NOMO-1 (cell line): ENCODE measurements at regions not wholly inside any gene's neighbourhood (a gene's known extent, or its start where the extent isn't known, plus 50 kb on each side); places are given as distances from the start of the nearest gene placed in this dataset.

Experiments
- DNase-seq, 2 experiments: peaks; one replicate each; lab custom pipeline; 2025; ENCODE audit not compliant: unreplicated experiment in 2 of 2; lab: John Stamatoyannopoulos, UW

DNA sequence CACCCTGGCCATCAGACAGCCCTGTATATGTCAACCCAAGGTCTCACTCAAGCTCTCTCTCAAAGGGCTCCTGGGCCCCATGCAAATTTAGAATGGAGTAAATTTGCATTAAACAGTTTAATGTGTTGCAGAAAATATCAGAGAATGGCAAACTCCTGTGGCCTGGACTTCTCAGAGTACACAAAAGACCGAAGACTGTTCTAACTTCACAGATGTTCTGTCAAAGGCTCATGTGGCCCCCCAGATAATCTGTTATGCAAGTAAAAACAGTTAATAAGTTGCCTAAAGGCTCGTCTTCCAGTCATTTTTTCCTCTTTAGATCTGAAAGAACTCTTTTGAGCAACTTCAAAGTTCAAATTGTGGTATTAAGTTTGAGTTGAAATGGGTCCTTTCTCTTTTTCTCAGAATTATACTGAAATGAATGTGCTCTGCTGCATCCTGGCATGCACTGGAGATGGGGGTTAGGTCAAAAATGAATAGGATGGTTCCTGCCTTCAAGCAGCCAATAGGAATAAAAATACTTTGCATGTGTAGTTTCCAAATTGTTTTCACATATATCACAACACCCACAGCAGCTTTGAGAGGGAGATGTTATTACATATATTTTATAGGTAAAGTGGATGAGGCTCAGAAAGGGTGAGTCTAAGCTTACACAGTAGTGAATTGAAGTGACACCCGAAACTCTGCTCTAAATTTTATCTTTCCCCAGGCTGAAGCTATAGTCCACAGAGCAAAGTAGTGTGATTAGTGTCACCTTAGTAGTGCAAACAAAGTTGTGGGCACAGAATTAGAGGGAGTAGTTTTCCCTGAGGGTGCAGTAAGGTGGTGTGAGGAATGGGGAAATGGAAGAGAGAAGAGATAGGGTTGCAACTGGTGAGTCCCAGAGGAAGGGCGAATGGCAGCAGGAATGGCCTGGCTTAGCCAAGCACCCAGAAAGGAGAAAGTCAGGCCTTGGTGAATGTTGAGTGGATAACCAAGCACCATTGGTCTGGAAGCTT lies 205.0 kb upstream of the RFC3 start:
- no peak for DNase-seq

- no peak for DNase-seq
Measured at GRCh38 chr13:33615436-33615835, 202.5 kb upstream of the RFC3 start.

DNA sequence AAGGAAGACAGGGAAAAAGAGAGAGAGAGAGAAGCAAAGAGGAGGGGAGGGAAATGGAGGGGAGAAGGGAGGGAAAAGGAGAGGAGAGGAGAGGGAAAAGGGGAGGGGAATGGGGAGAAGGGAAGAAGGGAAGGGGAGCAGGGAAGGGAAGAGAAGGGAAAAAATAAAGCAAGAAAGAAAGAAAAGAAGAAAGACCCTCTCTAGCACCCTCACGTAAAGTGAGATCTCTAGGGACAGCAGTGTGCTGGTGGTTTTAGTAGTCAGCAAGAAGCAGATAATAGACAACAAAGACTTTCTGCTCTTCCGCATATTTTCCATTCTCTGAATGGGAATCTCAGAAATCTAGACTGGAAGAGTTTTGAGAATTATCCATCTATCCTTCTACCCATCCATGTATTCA lies 201.8 kb upstream of the RFC3 start:
- DNase-seq: no peak

GRCh38 chr13:33617055-33617454 lies 200.9 kb upstream of the RFC3 start:
- DNase-seq: no peak

DNA sequence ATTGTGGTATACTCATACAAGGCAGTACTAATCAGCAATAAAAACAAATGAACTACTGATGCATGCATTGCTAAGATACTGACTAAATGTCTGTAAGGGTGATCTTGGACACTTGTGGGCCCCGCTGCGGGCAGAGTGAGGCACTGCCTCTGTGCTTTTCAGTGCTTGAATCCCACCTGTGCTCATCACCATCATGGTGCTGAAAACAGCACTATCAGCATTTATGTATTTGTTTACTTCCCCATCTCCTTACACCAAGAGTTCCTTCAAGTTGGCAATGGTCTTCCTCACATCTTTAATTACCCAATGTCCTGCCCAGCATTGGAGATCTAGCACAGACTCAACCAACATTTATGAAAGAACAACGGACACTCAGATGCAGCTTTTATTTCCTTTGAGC lies 193.7 kb upstream of the RFC3 start:
- no peak for DNase-seq

- no peak for DNase-seq
Measured at GRCh38 chr13:33624740-33625139, 193.2 kb upstream of the RFC3 start.

DNA sequence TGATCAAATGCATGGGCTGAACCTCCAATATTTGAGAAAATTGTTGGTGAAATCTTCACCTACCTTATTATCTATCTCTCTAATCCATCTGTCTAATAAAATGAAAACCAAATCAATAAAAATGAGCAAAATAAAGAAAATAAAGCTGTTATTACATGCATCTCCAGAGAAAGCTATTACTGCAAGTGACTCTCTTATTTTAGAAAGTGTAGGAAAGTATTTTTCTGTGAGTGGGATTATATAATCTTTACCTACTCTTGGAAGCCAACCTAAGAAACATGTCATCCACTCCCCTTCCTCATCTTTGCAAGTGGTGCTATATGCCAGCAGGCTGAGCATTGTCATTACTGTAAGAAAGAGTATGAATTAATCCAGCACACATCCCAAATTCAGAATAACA lies 191.5 kb upstream of the RFC3 start:
- DNase-seq: no peak

- no peak for DNase-seq
Measured at GRCh38 chr13:33628662-33629061, 189.3 kb upstream of the RFC3 start.

DNA sequence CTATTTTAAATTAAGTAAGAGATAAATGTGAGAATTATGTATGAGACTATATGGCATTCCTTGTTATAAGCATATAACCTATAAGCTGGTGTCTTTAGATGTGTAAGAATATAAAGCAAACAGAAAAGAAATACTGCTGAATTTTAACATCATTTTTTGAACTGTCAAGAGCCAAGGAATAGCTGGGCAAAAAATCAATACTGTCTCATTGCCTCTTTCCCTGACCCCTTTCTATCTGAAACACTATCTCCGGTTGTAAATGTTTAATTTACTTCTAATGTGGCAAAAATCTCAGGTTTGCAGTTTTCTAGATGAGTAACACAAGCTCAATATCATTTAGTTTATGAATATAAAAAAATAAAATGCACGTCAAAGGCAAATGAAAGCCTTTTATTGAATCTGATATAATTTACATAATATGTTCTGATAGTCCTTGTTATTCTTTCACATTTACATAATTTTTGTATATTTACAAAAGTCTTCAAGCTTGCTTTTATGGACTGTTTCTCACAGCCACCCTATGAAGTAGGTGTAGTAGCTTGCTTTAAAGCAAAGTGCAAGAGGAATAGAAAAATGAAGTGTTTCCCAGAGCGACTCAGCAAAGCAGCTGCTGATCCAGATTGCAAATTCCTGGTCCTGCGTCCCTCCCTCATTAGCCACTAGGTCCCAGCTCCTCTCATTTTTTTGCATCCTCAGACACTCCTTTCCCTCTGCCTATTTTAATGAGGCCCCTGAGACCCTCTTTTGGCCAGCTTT lies 188.2 kb upstream of the RFC3 start:
- no peak for DNase-seq

- DNase-seq: no peak
Measured at GRCh38 chr13:33633701-33634545, 184.0 kb upstream of the RFC3 start.

GRCh38 chr13:33634546-33634982 lies 183.4 kb upstream of the RFC3 start:
- DNase-seq: no peak

- DNase-seq: no peak
Measured at GRCh38 chr13:33636243-33636642, 181.7 kb upstream of the RFC3 start.

DNA sequence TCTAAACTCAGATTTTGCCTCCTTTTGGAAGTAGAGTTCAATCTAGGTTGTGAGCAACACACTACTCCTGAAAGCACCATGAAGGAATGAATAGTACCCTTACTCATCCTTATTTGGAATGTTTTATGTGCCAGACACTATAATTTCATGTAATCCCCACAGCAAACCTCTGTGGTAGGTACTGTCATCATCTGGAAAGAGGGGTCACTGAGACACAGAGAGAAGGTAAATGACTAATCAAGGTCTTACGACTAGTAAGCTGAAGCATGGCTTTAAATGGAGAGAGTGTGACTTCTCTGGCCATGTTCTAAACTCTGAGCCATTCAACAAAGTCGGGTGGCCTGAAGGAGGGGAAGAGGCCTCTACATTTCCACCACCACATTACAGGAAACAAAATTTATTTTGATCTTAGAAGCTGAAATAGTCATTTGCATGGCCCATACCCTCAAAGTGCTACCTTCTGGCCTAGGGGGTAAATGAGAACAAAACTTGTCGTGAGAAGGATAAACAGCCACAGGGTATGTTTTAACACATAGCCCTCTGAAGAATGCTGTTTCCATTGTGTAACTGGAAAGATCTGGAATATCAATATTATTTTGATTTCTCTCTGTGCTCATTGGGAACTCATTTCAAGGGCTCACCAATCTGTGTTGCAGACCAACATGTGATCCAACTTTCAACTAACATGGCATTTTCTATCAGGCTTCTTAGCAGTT lies 180.8 kb upstream of the RFC3 start:
- DNase-seq: no peak

GRCh38 chr13:33637978-33638743 lies 179.8 kb upstream of the RFC3 start:
- no peak for DNase-seq

DNA sequence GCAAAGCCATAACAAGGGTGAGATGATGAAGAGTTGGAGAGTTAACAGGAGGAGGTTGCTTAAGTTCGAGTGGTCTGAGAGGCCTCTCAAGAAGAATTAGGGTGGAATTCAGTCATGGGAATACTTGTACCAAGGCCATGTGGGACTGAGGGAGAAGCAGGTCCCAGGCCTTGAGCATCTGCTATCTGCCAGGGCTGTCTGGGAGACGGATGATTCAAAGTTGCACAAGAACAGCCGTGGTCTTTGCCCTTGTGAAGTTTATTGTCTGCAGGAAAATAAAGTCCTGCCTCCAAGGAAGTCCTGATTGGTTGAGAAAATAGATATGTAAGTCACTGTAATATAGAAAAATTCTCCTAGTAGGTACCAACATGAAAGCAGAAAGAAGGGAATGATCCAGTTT lies 178.8 kb upstream of the RFC3 start:
- no peak for DNase-seq

DNA sequence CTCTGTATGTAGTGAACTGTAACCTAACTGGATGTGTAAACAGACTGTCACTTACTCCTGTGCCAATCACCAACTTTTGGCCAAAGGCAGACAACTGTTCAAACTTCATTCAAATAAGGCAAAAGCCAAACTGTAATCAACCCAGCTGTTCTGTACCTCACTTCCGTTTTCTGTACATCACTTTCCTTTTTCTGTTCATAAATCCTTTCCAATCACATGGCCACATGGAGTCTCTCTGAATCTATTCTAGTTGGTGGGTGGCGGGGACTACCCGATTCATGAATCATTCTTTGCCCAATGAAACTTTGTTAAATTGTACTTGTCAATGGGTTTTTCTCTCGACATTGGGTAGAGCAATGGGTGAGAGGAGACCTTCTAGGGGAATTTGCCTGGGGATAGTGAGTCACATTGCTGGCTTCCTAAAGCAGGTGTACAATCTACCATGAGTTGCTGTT lies 178.3 kb upstream of the RFC3 start:
- DNase-seq: no peak

GRCh38 chr13:33640832-33641231 lies 177.1 kb upstream of the RFC3 start:
- DNase-seq: no peak

- DNase-seq: no peak
Measured at GRCh38 chr13:33642374-33643065, 175.4 kb upstream of the RFC3 start.
